Kasumi-1 (cell line): ENCODE measurements at regions not wholly inside any gene's neighbourhood (a gene's known extent, or its start where the extent isn't known, plus 50 kb on each side); places are given as distances from the start of the nearest gene placed in this dataset.

Experiments
- DNase-seq, 2 experiments: peaks; one replicate each; lab custom pipeline; 2025; lab: John Stamatoyannopoulos, UW

GRCh38 chr3:72322264-72322976 lies 525.8 kb downstream of the SHQ1 start:
- DNase-seq: no peak

GRCh38 chr3:72320955-72321303 lies 527.3 kb downstream of the SHQ1 start:
- DNase-seq: no peak

- no peak for DNase-seq
Observed at GRCh38 chr3:72320095-72320954, 527.9 kb downstream of the SHQ1 start.

GRCh38 chr3:72319194-72320094 lies 528.8 kb downstream of the SHQ1 start:
- no peak for DNase-seq

GRCh38 chr3:72318504-72319193 lies 529.6 kb downstream of the SHQ1 start:
- peak in 1 of 2 experiments; percentile 11 for DNase-seq

GRCh38 chr3:72317491-72317890 lies 530.8 kb downstream of the SHQ1 start:
- DNase-seq: no peak

GRCh38 chr3:72316501-72317279 lies 531.6 kb downstream of the SHQ1 start:
- DNase-seq: no peak

GRCh38 chr3:72313308-72313707 lies 528.4 kb upstream of the PROK2 start:
- no peak for DNase-seq

- DNase-seq: peak; percentile 44 to 54
Observed at GRCh38 chr3:72312339-72312738, 527.4 kb upstream of the PROK2 start.

GRCh38 chr3:72311425-72311824 lies 526.5 kb upstream of the PROK2 start:
- DNase-seq: no peak

GRCh38 chr3:72310419-72311380 lies 525.8 kb upstream of the PROK2 start:
- peak; percentile 97 to 98 for DNase-seq

- peak; percentile 49 to 69 for DNase-seq
Observed at GRCh38 chr3:72309661-72310418, 524.9 kb upstream of the PROK2 start.

GRCh38 chr3:72308641-72309040 lies 523.7 kb upstream of the PROK2 start:
- no peak for DNase-seq

- no peak for DNase-seq
Observed at GRCh38 chr3:72307438-72308115, 522.6 kb upstream of the PROK2 start.

- DNase-seq: no peak
Observed at GRCh38 chr3:72306800-72307341, 521.9 kb upstream of the PROK2 start.

GRCh38 chr3:72303926-72304325 lies 519.0 kb upstream of the PROK2 start:
- DNase-seq: no peak

GRCh38 chr3:72301779-72302178 lies 516.8 kb upstream of the PROK2 start:
- no peak for DNase-seq

- no peak for DNase-seq
Observed at GRCh38 chr3:72300621-72301020, 515.7 kb upstream of the PROK2 start.
